ENCODE measurements at regions not wholly inside any gene's neighbourhood (a gene's known extent, or its start where the extent isn't known, plus 50 kb on each side); places are given as distances from the start of the nearest gene placed in this dataset.

- CTCF ChIA-PET: no interaction called here
- no peaks in the 10 kb centered on the region for H3K36me3 Mint-ChIP-seq
- H3K4me3 Mint-ChIP-seq: no peak overlapping the region
- no peak overlapping the region for H3K27ac Mint-ChIP-seq
- DNase-seq: no peak
- H3K4me1 Mint-ChIP-seq: no peaks in the 10 kb centered on the region
- H3K27me3 Mint-ChIP-seq: no peaks in the 10 kb centered on the region
- H3K9me3 Mint-ChIP-seq: no peaks in the 10 kb centered on the region
Measured at GRCh38 chr9:103761466-103761865, 332.6 kb upstream of the SMC2 start.

GRCh38 chr9:103789686-103790085, 304.4 kb upstream of the SMC2 start:
- no peak for DNase-seq

GRCh38 chr9:103798620-103799019, 295.5 kb upstream of the SMC2 start:
- CTCF ChIA-PET: interaction anchor here (1.2 kb wide), 1 partner anchor 62 kb away, joined by 3 read pairs; no protein-coding TSS in a partner anchor
- no peak overlapping the region for H3K4me3 Mint-ChIP-seq
- H3K9me3 Mint-ChIP-seq: no peaks in the 10 kb centered on the region
- no peaks in the 10 kb centered on the region for H3K27me3 Mint-ChIP-seq
- H3K4me1 Mint-ChIP-seq: peaks cover 7% of the 10 kb centered on the region
- no peak overlapping the region for H3K27ac Mint-ChIP-seq
- DNase-seq: no peak
- no peaks in the 10 kb centered on the region for H3K36me3 Mint-ChIP-seq

More at GRCh38 chr9:103789686-103790085, 304.4 kb upstream of the SMC2 start:
- CTCF ChIA-PET: interaction anchor here (1.1 kb wide), 1 partner anchor 302 kb away, joined by 5 read pairs; no protein-coding TSS in a partner anchor
- no peak overlapping the region for H3K4me3 Mint-ChIP-seq
- H3K27ac Mint-ChIP-seq: no peak overlapping the region
- H3K27me3 Mint-ChIP-seq: no peaks in the 10 kb centered on the region
- no peaks in the 10 kb centered on the region for H3K9me3 Mint-ChIP-seq
- H3K4me1 Mint-ChIP-seq: no peaks in the 10 kb centered on the region
- H3K36me3 Mint-ChIP-seq: no peaks in the 10 kb centered on the region

- Mint-ChIP-seq H3K4me1 (peaks cover 7% of the 10 kb centered on the region), H3K4me3 (no peak overlapping the region), H3K27ac (no peak overlapping the region), H3K9me3 (no peaks in the 10 kb centered on the region), H3K27me3 (no peaks in the 10 kb centered on the region), H3K36me3 (no peaks in the 10 kb centered on the region)
- CTCF ChIA-PET: interaction anchor here (0.7 kb wide), 1 partner anchor 20 kb away, joined by 3 read pairs; no protein-coding TSS in a partner anchor
- no peak for DNase-seq
Measured at GRCh38 chr9:103799959-103800358, 294.1 kb upstream of the SMC2 start.

- Mint-ChIP-seq H3K9me3 (no peaks in the 10 kb centered on the region), H3K36me3 (no peaks in the 10 kb centered on the region), H3K4me1 (peaks cover 7% of the 10 kb centered on the region), H3K4me3 (no peak overlapping the region), H3K27ac (no peak overlapping the region), H3K27me3 (no peaks in the 10 kb centered on the region)
- DNase-seq: no peak
- CTCF ChIA-PET: no interaction called here
Measured at GRCh38 chr9:103802068-103802467, 292.0 kb upstream of the SMC2 start.

- no peaks in the 10 kb centered on the region for H3K27me3 Mint-ChIP-seq
- H3K4me1 Mint-ChIP-seq: peaks cover 7% of the 10 kb centered on the region
- CTCF ChIA-PET: no interaction called here
- no peaks in the 10 kb centered on the region for H3K9me3 Mint-ChIP-seq
- H3K36me3 Mint-ChIP-seq: no peaks in the 10 kb centered on the region
- H3K4me3 Mint-ChIP-seq: no peak overlapping the region
- no peak overlapping the region for H3K27ac Mint-ChIP-seq
- no peak for DNase-seq
Measured at GRCh38 chr9:103803245-103803644, 290.9 kb upstream of the SMC2 start.

GRCh38 chr9:103804077-103804735, 289.9 kb upstream of the SMC2 start:
- CTCF ChIA-PET: no interaction called here
- no peaks in the 10 kb centered on the region for H3K36me3 Mint-ChIP-seq
- DNase-seq: no peak
- no peaks in the 10 kb centered on the region for H3K27me3 Mint-ChIP-seq
- H3K4me3 Mint-ChIP-seq: no peak overlapping the region
- H3K27ac Mint-ChIP-seq: no peak overlapping the region
- H3K4me1 Mint-ChIP-seq: no peaks in the 10 kb centered on the region
- no peaks in the 10 kb centered on the region for H3K9me3 Mint-ChIP-seq

GRCh38 chr9:103809745-103810144, 284.4 kb upstream of the SMC2 start:
- no peak overlapping the region for H3K27ac Mint-ChIP-seq
- CTCF ChIA-PET: no interaction called here
- no peaks in the 10 kb centered on the region for H3K36me3 Mint-ChIP-seq

GRCh38 chr9:103811462-103811861, 282.6 kb upstream of the SMC2 start:
- H3K9me3 Mint-ChIP-seq: no peaks in the 10 kb centered on the region
- H3K36me3 Mint-ChIP-seq: no peaks in the 10 kb centered on the region
- H3K4me3 Mint-ChIP-seq: no peak overlapping the region
- no peaks in the 10 kb centered on the region for H3K4me1 Mint-ChIP-seq
- H3K27ac Mint-ChIP-seq: no peak overlapping the region
- H3K27me3 Mint-ChIP-seq: no peaks in the 10 kb centered on the region
- CTCF ChIA-PET: no interaction called here
- DNase-seq: no peak

More at GRCh38 chr9:103809745-103810144, 284.4 kb upstream of the SMC2 start:
- Mint-ChIP-seq H3K4me1 (no peaks in the 10 kb centered on the region), H3K9me3 (no peaks in the 10 kb centered on the region), H3K27me3 (no peaks in the 10 kb centered on the region), H3K4me3 (no peak overlapping the region)
- no peak for DNase-seq

GRCh38 chr9:103816146-103816545, 278.0 kb upstream of the SMC2 start:
- CTCF ChIA-PET: no interaction called here
- no peak for DNase-seq
- Mint-ChIP-seq H3K4me3 (no peak overlapping the region), H3K4me1 (no peaks in the 10 kb centered on the region), H3K27me3 (no peaks in the 10 kb centered on the region), H3K9me3 (no peaks in the 10 kb centered on the region), H3K27ac (no peak overlapping the region), H3K36me3 (no peaks in the 10 kb centered on the region)

- Mint-ChIP-seq H3K27ac (no peak overlapping the region), H3K27me3 (no peaks in the 10 kb centered on the region), H3K36me3 (no peaks in the 10 kb centered on the region), H3K4me3 (no peak overlapping the region), H3K4me1 (no peaks in the 10 kb centered on the region), H3K9me3 (no peaks in the 10 kb centered on the region)
- DNase-seq: no peak
- CTCF ChIA-PET: interaction anchor here (0.6 kb wide), 1 partner anchor 20 kb away, joined by 3 read pairs; no protein-coding TSS in a partner anchor
Measured at GRCh38 chr9:103819936-103820335, 274.2 kb upstream of the SMC2 start.

- Mint-ChIP-seq H3K4me3 (no peak overlapping the region), H3K27me3 (no peaks in the 10 kb centered on the region), H3K9me3 (no peaks in the 10 kb centered on the region), H3K27ac (no peak overlapping the region), H3K36me3 (no peaks in the 10 kb centered on the region), H3K4me1 (no peaks in the 10 kb centered on the region)
- CTCF ChIA-PET: no interaction called here
- DNase-seq: no peak
Measured at GRCh38 chr9:103821115-103821514, 273.0 kb upstream of the SMC2 start.

- DNase-seq: no peak
- H3K36me3 Mint-ChIP-seq: no peaks in the 10 kb centered on the region
- CTCF ChIA-PET: no interaction called here
- H3K4me3 Mint-ChIP-seq: no peak overlapping the region
- H3K4me1 Mint-ChIP-seq: no peaks in the 10 kb centered on the region
- no peak overlapping the region for H3K27ac Mint-ChIP-seq
- H3K9me3 Mint-ChIP-seq: no peaks in the 10 kb centered on the region
- no peaks in the 10 kb centered on the region for H3K27me3 Mint-ChIP-seq
Measured at GRCh38 chr9:103837940-103838339, 256.2 kb upstream of the SMC2 start.

- Mint-ChIP-seq H3K9me3 (peaks cover 2% of the 10 kb centered on the region), H3K4me3 (no peak overlapping the region), H3K27me3 (no peaks in the 10 kb centered on the region), H3K36me3 (no peaks in the 10 kb centered on the region), H3K27ac (no peak overlapping the region), H3K4me1 (no peaks in the 10 kb centered on the region)
- no peak for DNase-seq
- CTCF ChIA-PET: no interaction called here
Measured at GRCh38 chr9:103839197-103839596, 254.9 kb upstream of the SMC2 start.

GRCh38 chr9:103867886-103868285, 226.2 kb upstream of the SMC2 start:
- Mint-ChIP-seq H3K9me3 (no peaks in the 10 kb centered on the region), H3K36me3 (no peaks in the 10 kb centered on the region), H3K27me3 (no peaks in the 10 kb centered on the region), H3K4me1 (no peaks in the 10 kb centered on the region), H3K4me3 (no peak overlapping the region), H3K27ac (no peak overlapping the region)
- CTCF ChIA-PET: no interaction called here
- DNase-seq: no peak

Data from activated naive CD4-positive, alpha-beta T cell treated with anti-CD3 and anti-CD28 coated beads, Interleukin-2, amount 10 ng/mL, durations not matched to agents 7 days and 5 days (primary cell).